GM18511 (cell line): ENCODE measurements at regions not wholly inside any gene's neighbourhood (a gene's known extent, or its start where the extent isn't known, plus 50 kb on each side); places are given as distances from the start of the nearest gene placed in this dataset.
A peak's percentile ranks its signal among the peaks of the same experiment; 100 is the strongest.

Source experiments
- ATAC-seq: cut with Tn5 transposase; IDR thresholded peaks from one replicate; pipeline ENCODE4 v1.9.1; 2021; ENCODE audit warnings: mild to moderate bottlenecking, moderate library complexity; ENCODE audit not compliant: unreplicated experiment

DNA sequence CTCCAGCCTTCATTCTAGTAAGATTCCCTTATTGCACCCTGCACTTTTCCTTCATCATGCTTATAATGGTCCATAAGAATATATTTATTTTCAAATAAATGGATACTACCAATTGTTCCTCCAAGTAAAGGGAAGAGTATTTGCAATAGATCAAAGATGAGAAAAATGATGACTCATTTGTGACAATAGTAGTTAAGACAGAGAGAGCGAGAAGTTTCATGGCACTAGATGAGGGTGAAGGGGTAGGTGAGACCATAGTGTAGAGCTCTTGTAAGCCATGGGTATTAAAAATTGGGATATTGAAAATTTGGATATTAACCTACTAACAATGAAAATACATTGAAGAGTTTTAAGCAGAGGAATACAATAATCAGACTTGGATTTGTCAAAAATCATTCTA is 404.6 kb downstream of the EFNA5 start:
- no peak for ATAC-seq

DNA sequence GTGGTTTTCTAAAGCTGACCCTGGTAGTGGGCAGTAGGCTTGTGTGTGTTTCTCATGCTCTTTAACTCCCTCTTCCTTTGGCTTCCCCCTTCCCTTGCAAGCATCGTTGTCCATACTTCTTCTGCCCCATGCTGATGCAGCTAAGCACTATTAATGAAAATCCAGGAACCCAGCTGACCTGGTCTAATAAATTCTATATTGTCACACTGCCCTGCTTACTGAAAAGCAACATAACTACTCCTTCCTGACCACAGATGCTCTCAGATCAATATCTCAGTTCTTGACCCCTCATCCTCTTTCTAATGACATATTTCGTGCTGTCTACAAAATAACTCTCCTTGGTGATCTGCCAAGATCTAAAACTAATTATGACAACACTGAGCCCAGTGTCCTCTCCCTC is 405.5 kb downstream of the EFNA5 start:
- peak; percentile 68 for ATAC-seq

DNA sequence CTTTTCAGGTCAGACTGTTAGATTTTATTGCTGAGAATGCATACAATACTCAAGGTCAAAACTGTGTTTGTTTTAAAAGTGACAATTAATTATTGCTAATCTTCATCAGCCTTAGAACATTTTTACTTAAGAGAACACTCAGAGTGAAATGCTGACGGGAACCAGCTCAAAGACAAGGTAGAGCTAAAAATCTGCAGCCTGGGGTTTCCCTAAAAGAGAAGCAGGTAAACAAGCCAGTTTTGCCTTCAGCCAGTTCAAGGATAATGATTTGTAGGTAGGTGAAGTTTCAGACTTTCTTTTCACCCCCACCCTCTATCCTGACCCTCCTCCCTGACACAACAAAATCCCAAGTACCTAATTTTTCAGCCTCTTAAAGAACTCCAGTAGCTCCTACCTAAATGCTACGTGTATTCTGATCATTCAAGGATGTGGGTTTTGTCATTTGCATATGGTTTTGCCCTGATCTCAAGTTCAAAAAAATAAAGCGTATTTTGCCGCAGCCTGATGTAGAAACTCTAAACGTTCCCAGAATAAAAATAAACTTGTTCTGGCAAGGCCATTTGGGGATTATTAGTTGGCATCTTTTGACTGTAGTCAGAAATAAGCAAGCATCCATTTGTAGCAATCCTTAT is 407.2 kb downstream of the EFNA5 start:
- no peak for ATAC-seq

DNA sequence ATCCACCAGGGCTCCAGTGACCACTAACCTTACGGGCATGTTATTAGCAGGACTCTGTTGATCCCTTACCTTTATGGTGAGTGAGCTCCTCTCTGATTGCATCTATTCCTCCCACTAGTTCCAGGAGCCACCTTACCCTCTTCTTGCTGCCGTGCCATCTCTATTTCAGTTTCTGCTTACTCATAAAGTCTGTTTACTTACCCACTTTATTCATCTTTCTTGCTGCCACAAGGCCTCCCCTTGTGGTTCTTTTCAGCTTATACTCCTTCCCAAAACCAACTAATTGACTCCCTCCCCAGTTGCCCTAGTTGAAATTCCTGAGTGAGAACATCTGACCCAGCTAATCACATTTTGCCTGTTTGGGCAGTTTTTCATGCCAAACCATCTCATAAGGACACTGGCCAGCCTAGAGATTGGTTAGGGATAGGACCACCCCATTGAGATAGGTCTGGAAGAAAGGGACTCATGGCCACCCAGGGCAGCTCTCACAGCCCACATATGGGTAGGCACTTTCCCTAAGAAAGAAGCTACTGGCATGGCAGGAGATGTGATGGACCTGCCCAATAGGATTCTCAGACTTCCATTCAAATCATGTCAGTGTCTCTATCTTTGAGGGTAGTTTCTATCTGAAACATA is 412.7 kb downstream of the EFNA5 start:
- ATAC-seq, result peak; percentile 93

- ATAC-seq, result no peak
Measured at GRCh38 chr5:107254902-107255234, 415.9 kb downstream of the EFNA5 start.

DNA sequence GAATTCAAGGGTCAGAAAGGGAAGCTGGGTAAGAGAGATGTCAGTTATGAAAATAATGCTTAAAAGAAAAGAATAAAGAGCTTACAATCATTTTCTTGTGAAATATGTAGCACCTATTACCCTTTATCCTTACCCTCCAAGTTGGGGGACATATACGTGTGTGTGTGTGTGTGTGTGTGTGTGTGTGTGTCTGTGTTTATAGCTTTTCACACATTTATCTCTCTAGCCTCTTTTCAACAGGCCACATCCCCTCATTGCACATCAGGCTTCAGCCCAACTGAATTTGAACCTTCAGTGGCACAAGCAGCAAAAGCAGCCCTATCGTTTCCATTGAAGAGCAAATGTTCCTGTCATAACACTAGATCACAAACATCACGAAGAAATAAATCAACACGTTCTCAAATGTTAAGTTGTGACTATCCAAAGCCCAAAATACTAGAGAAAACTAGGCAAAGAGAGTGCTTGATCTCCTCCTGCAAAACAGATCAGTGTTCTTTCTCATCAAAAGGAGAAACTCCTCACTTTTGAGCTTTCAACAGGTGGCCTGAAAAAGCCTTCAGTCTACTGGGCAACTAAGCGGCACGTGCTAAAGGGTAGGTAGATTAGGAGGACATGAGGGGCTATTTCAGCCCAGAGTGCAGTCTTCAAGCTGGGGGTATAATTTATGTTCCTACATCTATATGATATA is 416.4 kb downstream of the EFNA5 start:
- ATAC-seq, result no peak

DNA sequence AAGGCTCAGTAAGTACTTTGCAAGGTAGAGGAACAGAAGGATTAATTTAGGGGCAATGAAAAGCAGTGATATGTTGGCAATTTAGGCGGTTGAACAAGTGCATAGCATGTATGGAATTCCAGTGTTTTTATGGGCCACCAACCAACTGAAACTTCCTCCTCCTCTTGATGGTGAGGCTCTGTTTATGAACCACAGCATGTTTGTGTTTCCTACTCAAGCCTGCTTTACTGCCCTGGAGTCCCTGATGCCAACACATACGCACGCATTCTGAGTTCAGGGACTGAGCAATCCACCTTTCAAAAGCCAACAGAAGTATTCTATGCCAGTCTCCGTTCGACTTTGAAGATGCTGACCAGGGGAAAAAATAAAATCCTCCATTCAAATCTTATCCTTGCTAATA is 417.5 kb downstream of the EFNA5 start:
- no peak for ATAC-seq

GRCh38 chr5:107251151-107251550 is 419.6 kb downstream of the EFNA5 start:
- no peak for ATAC-seq

GRCh38 chr5:107248066-107248695 is 422.6 kb downstream of the EFNA5 start:
- ATAC-seq, result no peak

DNA sequence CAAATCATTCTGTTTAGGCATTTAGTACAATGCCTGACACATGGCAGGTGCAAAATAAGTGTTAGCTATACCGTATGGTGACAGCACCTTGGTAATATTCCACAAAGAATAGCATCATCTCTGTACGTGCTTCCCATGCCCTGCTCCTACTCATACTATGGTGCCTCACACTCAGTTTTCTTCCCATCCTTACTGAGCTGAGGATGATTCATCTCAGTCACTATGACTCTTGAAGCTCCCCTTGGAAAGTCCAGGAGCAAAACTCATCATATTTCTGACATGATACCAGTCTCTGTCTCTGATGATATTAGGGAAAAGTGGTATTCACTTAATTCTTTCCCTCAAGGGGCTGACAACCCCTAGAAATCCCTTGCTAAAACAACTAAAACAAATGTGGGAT is 423.3 kb downstream of the EFNA5 start:
- ATAC-seq, result no peak

- ATAC-seq, result no peak
Measured at GRCh38 chr5:107243220-107243579, 427.5 kb downstream of the EFNA5 start.

DNA sequence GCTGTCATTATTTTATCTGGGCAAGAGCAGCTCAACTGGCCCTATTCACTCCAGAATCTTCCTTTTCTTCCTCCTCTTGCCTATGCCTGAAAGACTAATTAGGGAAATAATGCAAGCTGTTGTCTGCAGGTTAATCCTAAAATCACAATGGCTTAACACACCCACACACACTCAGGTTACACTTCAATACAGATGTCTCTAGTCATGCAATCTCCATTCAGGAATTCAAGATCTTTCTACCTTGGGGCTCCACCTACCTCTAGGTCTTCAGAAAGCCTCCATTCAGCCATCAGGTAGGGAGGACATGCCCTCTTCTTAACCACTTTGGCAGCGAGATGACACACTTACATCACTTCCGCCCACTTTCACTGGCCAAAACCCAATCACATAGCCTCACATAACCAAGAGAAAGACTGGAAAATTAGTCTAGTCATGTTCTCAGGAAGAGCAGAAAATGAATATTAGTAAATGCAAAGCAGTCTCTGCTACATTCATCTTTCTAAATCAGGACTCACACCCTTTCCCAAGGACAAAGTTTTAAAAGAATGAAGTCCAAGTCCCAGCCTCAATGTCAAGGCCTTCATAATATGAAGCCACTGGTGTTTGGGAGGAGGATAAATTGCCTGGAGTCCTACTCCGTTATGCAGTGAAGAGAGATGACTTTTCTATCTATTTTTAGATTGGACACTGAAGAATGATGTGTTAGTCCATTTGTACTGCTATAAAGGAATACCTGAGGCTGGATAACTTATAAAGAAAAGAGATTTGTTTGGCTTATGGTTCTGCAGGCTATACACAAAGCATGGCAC is 428.1 kb downstream of the EFNA5 start:
- ATAC-seq, result no peak

GRCh38 chr5:107241841-107242240 is 428.9 kb downstream of the EFNA5 start:
- ATAC-seq, result no peak

- ATAC-seq, result no peak
Measured at GRCh38 chr5:107235167-107235566, 435.6 kb downstream of the EFNA5 start.

- no peak for ATAC-seq
Measured at GRCh38 chr5:107232788-107233187, 437.9 kb downstream of the EFNA5 start.

DNA sequence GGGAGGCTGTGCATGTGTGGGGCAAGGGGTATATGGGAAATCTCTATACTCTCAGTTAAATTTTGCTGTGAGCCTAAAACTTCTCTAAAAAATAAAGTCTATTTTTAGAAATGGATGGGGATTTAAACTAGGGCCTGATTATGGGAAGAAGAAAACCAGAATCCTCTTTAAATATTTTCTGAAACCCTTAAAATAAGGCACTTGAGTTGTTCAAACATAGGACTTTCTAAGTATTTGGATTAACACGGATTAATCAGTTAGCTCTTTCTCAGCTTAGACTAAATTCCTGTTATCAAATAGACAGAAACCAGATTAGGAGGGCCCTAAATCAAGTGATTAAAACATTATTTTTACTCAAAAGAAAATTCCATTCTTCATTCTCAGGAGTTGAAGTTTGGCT is 438.4 kb downstream of the EFNA5 start:
- no peak for ATAC-seq

- ATAC-seq, result no peak
Measured at GRCh38 chr5:107231191-107231590, 439.5 kb downstream of the EFNA5 start.

- no peak for ATAC-seq
Measured at GRCh38 chr5:107230367-107230766, 440.4 kb downstream of the EFNA5 start.

GRCh38 chr5:107228226-107228625 is 442.5 kb downstream of the EFNA5 start:
- ATAC-seq, result no peak

GRCh38 chr5:107224272-107224671 is 446.5 kb downstream of the EFNA5 start:
- no peak for ATAC-seq

- no peak for ATAC-seq
Measured at GRCh38 chr5:107223066-107223465, 447.7 kb downstream of the EFNA5 start.
